GM06990 (cell line): ENCODE measurements at regions not wholly inside any gene's neighbourhood (a gene's known extent, or its start where the extent isn't known, plus 50 kb on each side); places are given as distances from the start of the nearest gene placed in this dataset.
"Not testable (repeated sequence)": the region's sequence is repeated elsewhere in the genome, so short reads cannot be mapped to it uniquely, and the experiment has no call there.

Source experiments
- DNase-seq: peaks from one replicate; pipeline ENCODE4 v3.0.0-alpha.2; 2011; ENCODE audit not compliant: insufficient read length; ENCODE audit errors: extremely low read depth
- H3K27me3 ChIP-seq: replicated peaks from 2 replicates; pipeline ENCODE4 v1.6.0; 2011; ENCODE audit warnings: low read length; ENCODE audit not compliant: control insufficient read depth, insufficient read depth
- H3K36me3 ChIP-seq: 2 replicates; pipeline ENCODE4 v1.5.1; 2011; ENCODE audit warnings: low read length; ENCODE audit not compliant: control insufficient read depth, insufficient read depth
- H3K4me3 ChIP-seq: replicated peaks from 2 replicates; pipeline ENCODE4 v1.5.1; 2011; ENCODE audit warnings: low read depth, mild to moderate bottlenecking, control low read depth, low read length
- TF ChIP-seq, protein P1 (sequence below): IDR thresholded peaks from 2 replicates; pipeline ENCODE4 v1.5.1; 2011; ENCODE audit warnings: low read length, control low read depth, mild to moderate bottlenecking, inconsistent platforms; ENCODE audit not compliant: insufficient read depth, poor library complexity, severe bottlenecking

DNA sequence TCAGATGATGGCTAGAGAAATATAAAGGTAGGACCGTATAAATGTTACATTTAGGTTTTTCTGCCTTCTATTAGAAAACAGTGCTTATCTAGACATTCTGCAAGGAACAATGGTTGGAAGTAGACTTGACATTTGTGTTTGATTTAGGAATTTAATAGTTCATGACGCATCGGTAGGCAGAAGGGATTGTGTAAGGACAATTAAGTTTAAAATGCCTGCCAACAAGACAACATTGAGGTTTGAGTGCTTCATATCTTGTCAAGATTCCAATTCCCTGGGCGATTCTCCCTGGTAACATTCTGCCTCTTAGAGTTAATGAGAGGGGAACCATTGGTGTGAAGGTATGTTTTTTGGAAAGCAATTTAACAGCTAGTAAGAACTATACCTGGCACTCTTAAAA, 186.8 kb upstream of the RBM19 start:
- Histone ChIP-seq H3K36me3 (no peaks in the 10 kb centered on the region), H3K27me3 (no peaks in the 10 kb centered on the region), H3K4me3 (no peak overlapping the region)
- TF ChIP-seq, protein P1, sequence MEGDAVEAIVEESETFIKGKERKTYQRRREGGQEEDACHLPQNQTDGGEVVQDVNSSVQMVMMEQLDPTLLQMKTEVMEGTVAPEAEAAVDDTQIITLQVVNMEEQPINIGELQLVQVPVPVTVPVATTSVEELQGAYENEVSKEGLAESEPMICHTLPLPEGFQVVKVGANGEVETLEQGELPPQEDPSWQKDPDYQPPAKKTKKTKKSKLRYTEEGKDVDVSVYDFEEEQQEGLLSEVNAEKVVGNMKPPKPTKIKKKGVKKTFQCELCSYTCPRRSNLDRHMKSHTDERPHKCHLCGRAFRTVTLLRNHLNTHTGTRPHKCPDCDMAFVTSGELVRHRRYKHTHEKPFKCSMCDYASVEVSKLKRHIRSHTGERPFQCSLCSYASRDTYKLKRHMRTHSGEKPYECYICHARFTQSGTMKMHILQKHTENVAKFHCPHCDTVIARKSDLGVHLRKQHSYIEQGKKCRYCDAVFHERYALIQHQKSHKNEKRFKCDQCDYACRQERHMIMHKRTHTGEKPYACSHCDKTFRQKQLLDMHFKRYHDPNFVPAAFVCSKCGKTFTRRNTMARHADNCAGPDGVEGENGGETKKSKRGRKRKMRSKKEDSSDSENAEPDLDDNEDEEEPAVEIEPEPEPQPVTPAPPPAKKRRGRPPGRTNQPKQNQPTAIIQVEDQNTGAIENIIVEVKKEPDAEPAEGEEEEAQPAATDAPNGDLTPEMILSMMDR, result no peak
- no peak for DNase-seq

DNA sequence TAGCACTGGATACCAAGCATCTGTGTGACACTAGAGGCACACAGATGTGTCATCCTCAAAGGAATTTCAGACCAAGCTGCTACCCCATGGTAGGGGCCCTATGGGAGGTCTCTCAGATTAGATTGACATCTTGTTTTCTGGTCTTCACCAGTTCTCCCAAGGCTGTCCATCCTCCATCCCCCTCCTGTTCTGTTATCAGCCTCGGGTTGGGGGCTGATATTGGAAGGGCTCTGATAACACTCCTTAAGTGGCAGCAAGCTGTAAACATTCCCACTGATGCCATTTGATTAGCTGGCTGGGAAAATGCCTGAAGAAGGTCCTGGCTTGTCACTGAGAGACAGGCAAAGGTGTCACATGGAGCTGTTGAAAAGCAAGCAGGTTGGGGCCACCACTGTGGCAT, 185.9 kb upstream of the RBM19 start:
- H3K36me3 ChIP-seq, result no peaks in the 10 kb centered on the region
- TF ChIP-seq, protein P1, result no peak
- H3K27me3 ChIP-seq, result no peaks in the 10 kb centered on the region
- no peak overlapping the region for H3K4me3 ChIP-seq
- DNase-seq, result no peak

DNA sequence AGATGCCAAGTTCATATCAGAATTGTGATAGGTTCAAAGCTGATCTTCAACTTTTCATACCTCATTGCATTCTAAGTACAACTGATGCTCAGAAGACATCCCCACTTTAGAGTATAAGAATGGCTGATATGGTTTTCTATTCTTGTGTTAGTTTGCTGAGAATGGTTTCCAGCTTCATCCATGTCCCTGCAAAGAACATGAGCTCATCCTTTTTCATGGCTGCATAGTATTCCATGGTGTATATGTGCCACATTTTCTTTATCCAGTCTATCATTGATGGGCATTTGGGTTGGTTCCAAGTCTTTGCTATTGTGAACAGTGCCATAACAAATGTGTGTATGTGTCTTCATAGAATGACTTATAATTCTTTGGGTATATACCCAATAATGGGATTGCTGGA, 184.5 kb upstream of the RBM19 start:
- H3K36me3 ChIP-seq, H3K27me3 ChIP-seq, DNase-seq, H3K4me3 ChIP-seq: not testable (repeated sequence)

DNA sequence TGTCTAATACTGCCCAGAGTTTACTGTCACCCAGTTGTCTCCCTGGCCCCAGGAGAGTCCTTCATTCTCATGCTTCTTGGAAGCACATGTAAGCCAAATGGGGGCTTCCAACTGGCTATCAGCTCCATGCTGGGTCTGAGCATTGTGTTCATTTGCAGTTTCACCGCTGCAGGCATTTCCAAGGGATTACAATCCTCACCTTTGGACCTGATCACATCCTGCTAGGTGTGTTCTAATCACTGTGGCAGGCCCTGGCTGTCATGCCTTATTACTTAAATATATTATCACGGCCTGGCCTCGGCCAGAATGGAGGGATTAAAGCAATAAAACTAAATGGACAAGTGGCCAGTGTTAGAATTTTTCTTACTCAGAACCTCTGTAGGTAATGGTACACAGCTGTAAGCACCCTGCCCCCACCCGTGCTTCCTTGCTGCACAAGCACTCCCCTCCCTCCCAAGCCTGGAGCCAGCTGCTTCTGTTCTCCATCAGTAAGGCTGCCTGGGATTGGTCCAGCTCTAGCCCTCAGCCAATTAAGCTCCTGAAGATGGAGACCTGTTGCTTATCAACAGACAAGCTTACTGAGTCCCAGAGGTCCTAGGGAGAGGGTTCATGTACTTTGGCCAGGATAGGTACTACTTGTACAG, 175.9 kb upstream of the RBM19 start:
- Histone ChIP-seq H3K36me3 (no peaks in the 10 kb centered on the region), H3K27me3 (no peaks in the 10 kb centered on the region)
- no peak for DNase-seq

DNA sequence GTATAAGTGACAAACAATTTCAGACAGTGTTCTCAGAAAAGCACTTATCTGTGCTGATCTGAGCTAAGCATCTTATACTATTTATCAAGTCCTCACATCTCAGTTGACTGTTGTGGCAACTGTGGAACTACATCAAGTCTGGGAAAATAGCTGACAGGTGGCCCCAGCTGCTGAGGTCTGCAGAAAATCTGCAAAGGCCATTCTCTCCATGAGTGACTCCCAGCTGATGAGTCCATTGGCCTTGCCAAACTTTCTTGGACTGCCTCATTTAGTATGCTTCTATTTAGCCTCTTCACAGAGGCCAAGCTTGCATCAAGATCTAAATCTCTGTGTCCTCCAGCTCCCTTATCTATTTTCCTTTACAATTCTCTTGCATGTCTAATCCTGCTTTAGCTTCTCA, 174.5 kb upstream of the RBM19 start:
- DNase-seq, result no peak
- TF ChIP-seq, protein P1, result no peak
- Histone ChIP-seq H3K36me3 (no peaks in the 10 kb centered on the region), H3K4me3 (no peak overlapping the region), H3K27me3 (no peaks in the 10 kb centered on the region)

More for the DNA sequence above, 175.9 kb upstream of the RBM19 start:
- no peak overlapping the region for H3K4me3 ChIP-seq
- TF ChIP-seq, protein P1, result no peak

DNA sequence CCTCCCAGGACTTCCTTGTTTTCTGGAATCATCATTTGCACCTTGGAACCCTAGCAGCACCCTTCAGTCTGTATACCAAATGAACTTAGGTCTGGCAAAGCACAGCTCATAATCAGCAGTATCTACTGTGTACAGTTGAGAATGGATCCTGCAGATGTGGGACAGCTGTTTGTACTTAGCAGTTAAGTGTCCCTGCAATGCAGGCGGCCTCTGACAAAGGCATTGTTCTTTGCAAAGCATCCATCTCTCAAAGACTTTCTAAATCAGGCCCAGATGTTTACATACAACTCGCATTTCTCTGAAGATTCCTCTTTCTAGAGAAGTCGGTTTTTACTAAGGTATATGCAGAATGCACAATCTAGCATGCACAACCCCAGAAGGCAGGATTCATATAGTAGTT, 170.5 kb upstream of the RBM19 start:
- Histone ChIP-seq H3K36me3 (no peaks in the 10 kb centered on the region), H3K4me3 (no peak overlapping the region), H3K27me3 (no peaks in the 10 kb centered on the region)
- DNase-seq, result no peak
- TF ChIP-seq, protein P1, result no peak
